NCI-H1092 treated with DMSO at 0.1 percent for 48 hours (cell line): ENCODE measurements at regions not wholly inside any gene's neighbourhood (a gene's known extent, or its start where the extent isn't known, plus 50 kb on each side); places are given as distances from the start of the nearest gene placed in this dataset.

ENCODE experiments used
- DNase-seq: peaks from one replicate; lab custom pipeline; 2025; lab: John Stamatoyannopoulos, UW

GRCh38 chr18:1954583-1955312, 616.6 kb downstream of the METTL4 start:
- DNase-seq = no peak

GRCh38 chr18:1958798-1959197, 612.5 kb downstream of the METTL4 start:
- no peak for DNase-seq

GRCh38 chr18:1965016-1965415, 606.3 kb downstream of the METTL4 start:
- DNase-seq = no peak

GRCh38 chr18:1965541-1965940, 605.8 kb downstream of the METTL4 start:
- no peak for DNase-seq

- DNase-seq = no peak
Observed at GRCh38 chr18:1968801-1969498, 602.4 kb downstream of the METTL4 start.

GRCh38 chr18:1976484-1976883, 594.8 kb downstream of the METTL4 start:
- no peak for DNase-seq

GRCh38 chr18:1982056-1982455, 589.2 kb downstream of the METTL4 start:
- no peak for DNase-seq

- DNase-seq = no peak
Observed at GRCh38 chr18:1983746-1984515, 587.4 kb downstream of the METTL4 start.

- no peak for DNase-seq
Observed at GRCh38 chr18:1993866-1994265, 577.4 kb downstream of the METTL4 start.

GRCh38 chr18:1994471-1994870, 576.8 kb downstream of the METTL4 start:
- no peak for DNase-seq

GRCh38 chr18:1995041-1995612, 576.2 kb downstream of the METTL4 start:
- no peak for DNase-seq

GRCh38 chr18:1998121-1998520, 573.2 kb downstream of the METTL4 start:
- DNase-seq = no peak

GRCh38 chr18:1999387-1999786, 571.9 kb downstream of the METTL4 start:
- DNase-seq = no peak

GRCh38 chr18:2002151-2002550, 569.2 kb downstream of the METTL4 start:
- DNase-seq = no peak

GRCh38 chr18:2002604-2003003, 568.7 kb downstream of the METTL4 start:
- DNase-seq = no peak

- DNase-seq = no peak
Observed at GRCh38 chr18:2009942-2010697, 561.2 kb downstream of the METTL4 start.

- no peak for DNase-seq
Observed at GRCh38 chr18:2027016-2027415, 544.3 kb downstream of the METTL4 start.

- DNase-seq = no peak
Observed at GRCh38 chr18:2027756-2028155, 543.5 kb downstream of the METTL4 start.

GRCh38 chr18:2028986-2029385, 542.3 kb downstream of the METTL4 start:
- no peak for DNase-seq

- DNase-seq = no peak
Observed at GRCh38 chr18:2030647-2031046, 540.7 kb downstream of the METTL4 start.

GRCh38 chr18:2032036-2032435, 539.3 kb downstream of the METTL4 start:
- no peak for DNase-seq

- DNase-seq = no peak
Observed at GRCh38 chr18:2035056-2035455, 536.2 kb downstream of the METTL4 start.
